Smooth muscle cell of the brain vasculature (primary cell): ENCODE measurements at regions not wholly inside any gene's neighbourhood (a gene's known extent, or its start where the extent isn't known, plus 50 kb on each side); places are given as distances from the start of the nearest gene placed in this dataset.
"Not testable (repeated sequence)": the region's sequence is repeated elsewhere in the genome, so short reads cannot be mapped to it uniquely, and the experiment has no call there.

Experiments used
- DNase-seq: peaks from one replicate; pipeline ENCODE4 v3.0.0-alpha.2; 2012; ENCODE audit warnings: low read depth, low spot score

GRCh38 chr21:28592205-28592865 lies 400.3 kb downstream of the LTN1 start:
- no peak for DNase-seq

GRCh38 chr21:28590676-28591075 lies 402.0 kb downstream of the LTN1 start:
- no peak for DNase-seq

GRCh38 chr21:28590026-28590425 lies 402.7 kb downstream of the LTN1 start:
- no peak for DNase-seq

- no peak for DNase-seq
Observed at GRCh38 chr21:28588997-28589396, 403.7 kb downstream of the LTN1 start.

- no peak for DNase-seq
Observed at GRCh38 chr21:28587748-28588147, 404.9 kb downstream of the LTN1 start.

- no peak for DNase-seq
Observed at GRCh38 chr21:28581976-28582375, 410.7 kb downstream of the LTN1 start.

GRCh38 chr21:28581311-28581731 lies 411.4 kb downstream of the LTN1 start:
- DNase-seq, result not testable (repeated sequence)

- no peak for DNase-seq
Observed at GRCh38 chr21:28580585-28580984, 412.1 kb downstream of the LTN1 start.

- DNase-seq, result no peak
Observed at GRCh38 chr21:28579986-28580550, 412.6 kb downstream of the LTN1 start.

- DNase-seq, result no peak
Observed at GRCh38 chr21:28568692-28569091, 424.0 kb downstream of the LTN1 start.

- DNase-seq, result not testable (repeated sequence)
Observed at GRCh38 chr21:28563933-28564332, 428.7 kb downstream of the LTN1 start.

GRCh38 chr21:28561772-28562171 lies 430.9 kb downstream of the LTN1 start:
- DNase-seq, result no peak

- no peak for DNase-seq
Observed at GRCh38 chr21:28554660-28555475, 437.8 kb downstream of the LTN1 start.

- no peak for DNase-seq
Observed at GRCh38 chr21:28550057-28550825, 442.4 kb downstream of the LTN1 start.

- no peak for DNase-seq
Observed at GRCh38 chr21:28548291-28548690, 444.4 kb downstream of the LTN1 start.

- no peak for DNase-seq
Observed at GRCh38 chr21:28547766-28548165, 444.9 kb downstream of the LTN1 start.

- no peak for DNase-seq
Observed at GRCh38 chr21:28543975-28544374, 448.7 kb downstream of the LTN1 start.

GRCh38 chr21:28541371-28542112 lies 451.1 kb downstream of the LTN1 start:
- DNase-seq, result no peak

- DNase-seq, result no peak
Observed at GRCh38 chr21:28540514-28540913, 452.2 kb downstream of the LTN1 start.

GRCh38 chr21:28539623-28539988 lies 453.1 kb downstream of the LTN1 start:
- DNase-seq, result no peak

GRCh38 chr21:28538987-28539622 lies 453.6 kb downstream of the LTN1 start:
- DNase-seq, result no peak
